Endothelial cell of umbilical vein (primary cell): ENCODE measurements at regions not wholly inside any gene's neighbourhood (a gene's known extent, or its start where the extent isn't known, plus 50 kb on each side); places are given as distances from the start of the nearest gene placed in this dataset.

ENCODE experiments used
- BruUV-seq: library from RNA; stranded (reverse); fragments of 400-500 nt; replicated peaks from 2 replicates; lab custom pipeline; 2021; lab: Mats Ljungman, UMichigan
- CTCF ChIA-PET: fragments of 300-600, 350-600 bp; sonication (Branson Sonifier 250); formaldehyde crosslinking; loops from one replicate; lab custom pipeline; 2021; ENCODE audit warnings: antibody characterized with exemption, inconsistent platforms; lab: Charles Lee
- POLR2A ChIA-PET: fragments of 300-600, 350-600 bp; sonication (Branson Sonifier 250); formaldehyde crosslinking; loops from one replicate; lab custom pipeline; 2021; ENCODE audit warnings: antibody characterized with exemption, inconsistent platforms; lab: Charles Lee
- DNase-seq: peaks from one replicate; pipeline ENCODE4 v3.0.0-alpha.2; 2011; ENCODE audit warnings: low read depth, low spot score
- FAIRE-seq: peaks from 2 replicates; lab custom pipeline; 2011; peaks lifted over from hg19 to GRCh38; lab: Jason Lieb, UNC
- H2AFZ ChIP-seq: 2 replicates; pipeline ENCODE4 v1.6.0; 2012; ENCODE audit warnings: low read depth, low read length, control low read depth, inconsistent platforms
- H3K27ac ChIP-seq: 2 replicates; pipeline ENCODE4 v1.5.1; 2011; ENCODE audit warnings: low read depth, mild to moderate bottlenecking, control low read depth, low read length, moderate library complexity; ENCODE audit not compliant: insufficient read depth
- H3K27me3 ChIP-seq, 2 experiments: 2 replicates each; pipeline versions ENCODE4 v1.6.0 to v1.6.1; 2011; ENCODE audit warnings: low read length in 2 of 2, mixed read lengths in 1 of 2; ENCODE audit not compliant: control insufficient read depth in 2 of 2, insufficient read depth in 2 of 2
- H3K36me3 ChIP-seq, 2 experiments: 2 replicates in 1 of 2; 3 replicates in 1 of 2; pipeline ENCODE4 v1.5.1; 2011; ENCODE audit warnings: low read length in 2 of 2, mild to moderate bottlenecking in 1 of 2, moderate library complexity in 1 of 2; ENCODE audit not compliant: control insufficient read depth in 2 of 2, insufficient read depth in 2 of 2; ENCODE audit errors: extremely low read depth in 1 of 2
- H3K4me1 ChIP-seq: 3 replicates; pipeline ENCODE4 v1.5.1; 2011; ENCODE audit warnings: mild to moderate bottlenecking, low read length; ENCODE audit not compliant: control insufficient read depth, insufficient read depth; ENCODE audit errors: extremely low read depth
- H3K4me2 ChIP-seq: 2 replicates; pipeline ENCODE4 v1.6.1; 2011; ENCODE audit warnings: low read length, control low read depth, mixed read lengths; ENCODE audit not compliant: insufficient read depth
- H3K4me3 ChIP-seq, 3 experiments: fragments of 200-600 bp in 1 of 3; sonication (generic), shearing (Covaris generic) in 1 of 3; replicated peaks in 1 of 3; 2 replicates each; pipeline ENCODE4 v1.5.1; 2011 to 2016; ENCODE audit warnings: control low read depth in 3 of 3, low read length in 3 of 3, mild to moderate bottlenecking in 2 of 3, inconsistent platforms in 1 of 3, low read depth in 1 of 3, moderate library complexity in 1 of 3; ENCODE audit not compliant: insufficient read depth in 1 of 3
- H3K79me2 ChIP-seq: 2 replicates; pipeline ENCODE4 v1.6.0; 2012; ENCODE audit warnings: low read length, inconsistent platforms; ENCODE audit not compliant: control insufficient read depth, insufficient read depth
- H3K9ac ChIP-seq: replicated peaks from 2 replicates; pipeline ENCODE3; 2011; ENCODE audit warnings: low read length, control low read depth; ENCODE audit not compliant: insufficient read depth; ENCODE audit errors: extremely low read depth
- H3K9me1 ChIP-seq: replicated peaks from 3 replicates; pipeline ENCODE4 v1.6.0; 2011; ENCODE audit warnings: mild to moderate bottlenecking, low read length; ENCODE audit not compliant: control insufficient read depth, insufficient read depth; ENCODE audit errors: extremely low read depth
- H3K9me3 ChIP-seq: replicated peaks from 2 replicates; pipeline ENCODE4 v1.5.1; 2012; ENCODE audit warnings: low read length, inconsistent platforms; ENCODE audit not compliant: control insufficient read depth, insufficient read depth
- H4K20me1 ChIP-seq: replicated peaks from 2 replicates; pipeline ENCODE3; 2011; ENCODE audit warnings: mild to moderate bottlenecking, low read length; ENCODE audit not compliant: control insufficient read depth, insufficient read depth; ENCODE audit errors: extremely low read depth
- EZH2 ChIP-seq: IDR thresholded peaks from 2 replicates; pipeline ENCODE4 v1.6.1; 2012; ENCODE audit warnings: borderline replicate concordance, low read depth, mild to moderate bottlenecking, moderate library complexity, low read length, inconsistent platforms; ENCODE audit not compliant: severe bottlenecking
- FOS ChIP-seq: IDR thresholded peaks from 2 replicates; pipeline ENCODE4 v1.6.1; 2011; ENCODE audit warnings: mild to moderate bottlenecking, low read length, moderate library complexity, borderline replicate concordance; ENCODE audit not compliant: insufficient read depth
- GATA2 ChIP-seq: IDR thresholded peaks from 2 replicates; pipeline ENCODE4 v1.7.0; 2011; ENCODE audit warnings: low read depth, mild to moderate bottlenecking, moderate library complexity, mixed read lengths, low read length; ENCODE audit not compliant: insufficient read length, insufficient read depth
- JUN ChIP-seq: IDR thresholded peaks from 2 replicates; pipeline ENCODE4 v1.6.1; 2011; ENCODE audit warnings: borderline replicate concordance, low read depth; ENCODE audit not compliant: insufficient read length, insufficient read depth
- MYC ChIP-seq: IDR thresholded peaks from one replicate; pipeline ENCODE4 v1.6.1; 2011; ENCODE audit warnings: mild to moderate bottlenecking, low read depth, low read length
- POLR2A ChIP-seq: IDR thresholded peaks from 2 replicates; pipeline ENCODE4 v1.6.1; 2012; ENCODE audit warnings: low read depth, mild to moderate bottlenecking, control low read depth, low read length
- POLR2AphosphoS5 ChIP-seq: IDR thresholded peaks from 2 replicates; pipeline ENCODE4 v1.6.1; 2012; ENCODE audit warnings: low read depth, mild to moderate bottlenecking, control low read depth, low read length, moderate library complexity; ENCODE audit not compliant: insufficient read depth
- dilution Hi-C: fragments of 300-500 bp; cut with MboI; formaldehyde crosslinking; loops from one replicate; pipeline ENCODE4 v1.15.0; 2019; ENCODE audit warnings: low sequenced_read_pairs; ENCODE audit not compliant: extremely low pct_ligation_motif_present
- intact Hi-C: fragments of 100-400 bp; cut with micrococcal nuclease; formaldehyde crosslinking; loops from one replicate; pipeline ENCODE4 v1.10.0; 2022
- TF ChIP-seq, protein P1 (sequence below): IDR thresholded peaks from 2 replicates; pipeline ENCODE4 v1.6.1; 2011; ENCODE audit not compliant: insufficient read depth, insufficient read length
- TF ChIP-seq, protein P2 (sequence below), 2 donors: IDR thresholded peaks; 1 replicate in 1 of 2; 2 replicates in 1 of 2; pipeline ENCODE4 v1.5.1; 2011; ENCODE audit warnings: low read length in 2 of 2, mild to moderate bottlenecking in 2 of 2, moderate library complexity in 2 of 2, control low read depth in 1 of 2, inconsistent platforms in 1 of 2, low read depth in 1 of 2; ENCODE audit not compliant: insufficient read depth in 1 of 2; ENCODE audit errors: extremely low read depth in 1 of 2

DNA sequence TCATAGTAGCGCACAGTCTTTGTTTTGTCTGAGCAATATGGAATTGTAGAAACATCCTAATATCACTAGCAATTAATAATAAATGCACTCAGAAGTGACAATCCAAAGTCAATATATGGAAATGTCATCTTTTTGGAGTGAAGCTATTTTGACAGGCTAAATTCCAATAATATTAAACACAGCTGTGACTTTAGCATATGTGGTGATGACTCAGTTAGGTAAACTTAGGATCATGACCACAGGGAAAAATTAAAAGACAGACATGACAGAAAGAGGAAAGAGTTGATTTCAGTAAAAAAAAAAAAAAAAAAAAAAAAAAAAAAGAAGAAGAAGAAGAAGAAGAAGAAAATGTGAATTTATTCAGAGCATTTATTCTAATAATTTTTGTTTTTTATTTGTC, 1165.7 kb downstream of the NLGN4Y start:
- dilution Hi-C loops: no loop called here
- BruUV-seq: no TSS peak
- no peaks in the 10 kb centered on the region for H3K36me3 ChIP-seq
- H4K20me1 ChIP-seq: no peaks in the 10 kb centered on the region
- H3K27ac ChIP-seq: no peak overlapping the region
- no peaks in the 10 kb centered on the region for H3K9me1 ChIP-seq
- ChIA-PET POLR2A (no interaction called here), CTCF (no interaction called here)
- H3K4me1 ChIP-seq: no peaks in the 10 kb centered on the region
- no peaks in the 10 kb centered on the region for H3K27me3 ChIP-seq
- H3K9me3 ChIP-seq: no peaks in the 10 kb centered on the region
- intact Hi-C loops: no loop called here
- no peaks in the 10 kb centered on the region for H3K79me2 ChIP-seq
- no peak for FAIRE-seq
- DNase-seq: no peak
- H3K9ac ChIP-seq: no peak overlapping the region
- no peak overlapping the region for H3K4me2 ChIP-seq
- TF ChIP-seq JUN (no peak), POLR2A (no peak), GATA2 (no peak), FOS (no peak), MYC (no peak), EZH2 (no peak), POLR2AphosphoS5 (no peak)
- TF ChIP-seq, protein P1, sequence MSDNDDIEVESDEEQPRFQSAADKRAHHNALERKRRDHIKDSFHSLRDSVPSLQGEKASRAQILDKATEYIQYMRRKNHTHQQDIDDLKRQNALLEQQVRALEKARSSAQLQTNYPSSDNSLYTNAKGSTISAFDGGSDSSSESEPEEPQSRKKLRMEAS: no peak
- TF ChIP-seq, protein P2, sequence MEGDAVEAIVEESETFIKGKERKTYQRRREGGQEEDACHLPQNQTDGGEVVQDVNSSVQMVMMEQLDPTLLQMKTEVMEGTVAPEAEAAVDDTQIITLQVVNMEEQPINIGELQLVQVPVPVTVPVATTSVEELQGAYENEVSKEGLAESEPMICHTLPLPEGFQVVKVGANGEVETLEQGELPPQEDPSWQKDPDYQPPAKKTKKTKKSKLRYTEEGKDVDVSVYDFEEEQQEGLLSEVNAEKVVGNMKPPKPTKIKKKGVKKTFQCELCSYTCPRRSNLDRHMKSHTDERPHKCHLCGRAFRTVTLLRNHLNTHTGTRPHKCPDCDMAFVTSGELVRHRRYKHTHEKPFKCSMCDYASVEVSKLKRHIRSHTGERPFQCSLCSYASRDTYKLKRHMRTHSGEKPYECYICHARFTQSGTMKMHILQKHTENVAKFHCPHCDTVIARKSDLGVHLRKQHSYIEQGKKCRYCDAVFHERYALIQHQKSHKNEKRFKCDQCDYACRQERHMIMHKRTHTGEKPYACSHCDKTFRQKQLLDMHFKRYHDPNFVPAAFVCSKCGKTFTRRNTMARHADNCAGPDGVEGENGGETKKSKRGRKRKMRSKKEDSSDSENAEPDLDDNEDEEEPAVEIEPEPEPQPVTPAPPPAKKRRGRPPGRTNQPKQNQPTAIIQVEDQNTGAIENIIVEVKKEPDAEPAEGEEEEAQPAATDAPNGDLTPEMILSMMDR (IDR thresholded peaks at IDR 0.05; ENCODE audit: extremely low read depth in 1 of 2, insufficient read depth in 1 of 2, low read depth in 1 of 2, low read length in 2 of 2): no peak
- H3K4me3 ChIP-seq: no peak overlapping the region
- no peak overlapping the region for H2AFZ ChIP-seq
